ENCODE measurements at regions not wholly inside any gene's neighbourhood (a gene's known extent, or its start where the extent isn't known, plus 50 kb on each side); places are given as distances from the start of the nearest gene placed in this dataset.

DNA sequence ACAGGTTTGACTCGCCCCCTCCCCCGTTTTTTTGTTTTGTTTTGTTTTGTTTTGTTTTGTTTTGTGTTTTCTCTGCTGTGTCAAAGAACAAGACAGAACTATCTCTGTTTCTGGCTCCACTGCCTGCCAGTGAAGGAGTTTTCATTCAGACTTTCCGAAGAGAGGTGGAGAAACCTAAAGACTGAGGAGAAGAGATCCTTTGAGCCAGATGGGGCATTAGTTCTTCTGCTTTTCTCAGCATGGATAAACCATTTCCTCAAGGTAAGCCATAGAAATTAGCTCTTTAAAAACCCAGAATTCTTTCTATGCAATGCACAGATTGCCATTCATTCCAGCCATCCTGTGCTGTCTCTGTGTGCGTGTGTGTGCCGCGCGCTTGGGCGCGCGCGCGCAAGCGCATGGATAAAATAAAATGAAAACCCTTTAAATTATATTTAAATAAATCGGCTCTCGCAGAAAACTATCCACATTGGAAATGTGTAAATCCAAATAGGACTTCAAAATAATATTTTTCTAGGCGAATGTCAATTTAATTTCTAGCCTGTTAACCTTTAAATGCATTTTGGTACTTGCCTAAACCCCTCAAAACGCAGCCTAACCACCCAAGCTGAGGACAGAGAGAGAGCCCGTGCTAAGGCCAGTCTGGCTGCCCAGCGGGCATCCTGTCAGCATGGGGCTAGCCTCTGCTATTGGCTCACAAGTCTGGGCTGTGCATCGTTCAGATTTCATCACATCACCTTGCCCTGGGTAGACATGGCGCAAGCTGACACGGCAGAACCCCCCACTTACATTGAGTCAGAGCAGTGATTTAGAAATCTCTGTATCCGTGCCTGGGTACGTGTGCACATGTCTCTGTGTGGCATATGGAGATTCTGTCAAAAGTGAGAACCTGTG is 113.0 kb upstream of the VAMP7 start:
- CTCF ChIA-PET (ENCODE audit: low intra/inter-chr PET ratio, low total read pairs), result no interaction called here

More for the DNA sequence above, 113.0 kb upstream of the VAMP7 start:
- Histone ChIP-seq H3K27me3 (ENCODE audit: control insufficient read depth in 1 of 2, insufficient read depth in 2 of 2, low read length in 2 of 2) (0 out of 5 replicates have a peak, but pooled peaks cover 0 to 1% of the 10 kb centered on the region in 2 experiments), H3K27ac (ENCODE audit: extremely low read length, insufficient read depth, low read length) (no peak overlapping the region), H3K4me1 (ENCODE audit: insufficient read depth, low read length) (no peaks in the 10 kb centered on the region), H2AFZ (ENCODE audit: low read length) (no peak overlapping the region), H3K79me2 (ENCODE audit: insufficient read depth, low read length) (no peaks in the 10 kb centered on the region), H3K4me2 (ENCODE audit: low read depth, low read length) (no peak overlapping the region), H3K36me3 (replicated peaks in 1 of 2; ENCODE audit: control insufficient read depth in 1 of 2, insufficient read depth in 2 of 2, low read length in 2 of 2) (no peaks in the 10 kb centered on the region), H4K20me1 (ENCODE audit: insufficient read depth, low read length) (no peaks in the 10 kb centered on the region), H3K9me3 (ENCODE audit: low read length) (peaks cover 62% of the 10 kb centered on the region), H3K9ac (ENCODE audit: insufficient read depth, low read depth, low read length) (no peak overlapping the region), H3K4me3 (replicated peaks in 1 of 3; ENCODE audit: insufficient read depth in 1 of 3, low read depth in 2 of 3, low read length in 3 of 3) (no peak overlapping the region)
- FAIRE-seq (no peak), ATAC-seq (no peak), DNase-seq (ENCODE audit: low spot score) (no peak)
- in situ Hi-C loops (cut with HindIII; ENCODE audit: extremely low pct_ligation_motif_present, low pct_unique_long_range_greater_than_20kb) (no loop called here), intact Hi-C loops (cut with micrococcal nuclease; ENCODE audit: unreplicated experiment) (no loop called here)
- TF ChIP-seq TEAD2 (CRISPR knock-in tag; IDR thresholded peaks at IDR 0.05), result no peak
- TF ChIP-seq, protein P1, sequence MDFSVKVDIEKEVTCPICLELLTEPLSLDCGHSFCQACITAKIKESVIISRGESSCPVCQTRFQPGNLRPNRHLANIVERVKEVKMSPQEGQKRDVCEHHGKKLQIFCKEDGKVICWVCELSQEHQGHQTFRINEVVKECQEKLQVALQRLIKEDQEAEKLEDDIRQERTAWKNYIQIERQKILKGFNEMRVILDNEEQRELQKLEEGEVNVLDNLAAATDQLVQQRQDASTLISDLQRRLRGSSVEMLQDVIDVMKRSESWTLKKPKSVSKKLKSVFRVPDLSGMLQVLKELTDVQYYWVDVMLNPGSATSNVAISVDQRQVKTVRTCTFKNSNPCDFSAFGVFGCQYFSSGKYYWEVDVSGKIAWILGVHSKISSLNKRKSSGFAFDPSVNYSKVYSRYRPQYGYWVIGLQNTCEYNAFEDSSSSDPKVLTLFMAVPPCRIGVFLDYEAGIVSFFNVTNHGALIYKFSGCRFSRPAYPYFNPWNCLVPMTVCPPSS (IDR thresholded peaks at IDR 0.05), result no peak
- TF ChIP-seq, protein P2, sequence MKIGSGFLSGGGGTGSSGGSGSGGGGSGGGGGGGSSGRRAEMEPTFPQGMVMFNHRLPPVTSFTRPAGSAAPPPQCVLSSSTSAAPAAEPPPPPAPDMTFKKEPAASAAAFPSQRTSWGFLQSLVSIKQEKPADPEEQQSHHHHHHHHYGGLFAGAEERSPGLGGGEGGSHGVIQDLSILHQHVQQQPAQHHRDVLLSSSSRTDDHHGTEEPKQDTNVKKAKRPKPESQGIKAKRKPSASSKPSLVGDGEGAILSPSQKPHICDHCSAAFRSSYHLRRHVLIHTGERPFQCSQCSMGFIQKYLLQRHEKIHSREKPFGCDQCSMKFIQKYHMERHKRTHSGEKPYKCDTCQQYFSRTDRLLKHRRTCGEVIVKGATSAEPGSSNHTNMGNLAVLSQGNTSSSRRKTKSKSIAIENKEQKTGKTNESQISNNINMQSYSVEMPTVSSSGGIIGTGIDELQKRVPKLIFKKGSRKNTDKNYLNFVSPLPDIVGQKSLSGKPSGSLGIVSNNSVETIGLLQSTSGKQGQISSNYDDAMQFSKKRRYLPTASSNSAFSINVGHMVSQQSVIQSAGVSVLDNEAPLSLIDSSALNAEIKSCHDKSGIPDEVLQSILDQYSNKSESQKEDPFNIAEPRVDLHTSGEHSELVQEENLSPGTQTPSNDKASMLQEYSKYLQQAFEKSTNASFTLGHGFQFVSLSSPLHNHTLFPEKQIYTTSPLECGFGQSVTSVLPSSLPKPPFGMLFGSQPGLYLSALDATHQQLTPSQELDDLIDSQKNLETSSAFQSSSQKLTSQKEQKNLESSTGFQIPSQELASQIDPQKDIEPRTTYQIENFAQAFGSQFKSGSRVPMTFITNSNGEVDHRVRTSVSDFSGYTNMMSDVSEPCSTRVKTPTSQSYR (CRISPR knock-in tag; IDR thresholded peaks at IDR 0.05; ENCODE audit: borderline replicate concordance), result no peak
- TF ChIP-seq TOE1 (CRISPR knock-in tag; IDR thresholded peaks at IDR 0.05), result no peak
- TF ChIP-seq, protein P3, sequence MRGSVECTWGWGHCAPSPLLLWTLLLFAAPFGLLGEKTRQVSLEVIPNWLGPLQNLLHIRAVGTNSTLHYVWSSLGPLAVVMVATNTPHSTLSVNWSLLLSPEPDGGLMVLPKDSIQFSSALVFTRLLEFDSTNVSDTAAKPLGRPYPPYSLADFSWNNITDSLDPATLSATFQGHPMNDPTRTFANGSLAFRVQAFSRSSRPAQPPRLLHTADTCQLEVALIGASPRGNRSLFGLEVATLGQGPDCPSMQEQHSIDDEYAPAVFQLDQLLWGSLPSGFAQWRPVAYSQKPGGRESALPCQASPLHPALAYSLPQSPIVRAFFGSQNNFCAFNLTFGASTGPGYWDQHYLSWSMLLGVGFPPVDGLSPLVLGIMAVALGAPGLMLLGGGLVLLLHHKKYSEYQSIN (CRISPR knock-in tag; IDR thresholded peaks at IDR 0.05; ENCODE audit: borderline replicate concordance), result no peak
- POLR2A ChIA-PET, result no interaction called here
- no TSS peak for BruUV-seq (replicated peaks)
- 47% methylated on average over 24 of the region's 24 CpGs for WGBS (ENCODE audit: low lambda C conversion rate)
